ENCODE measurements at regions not wholly inside any gene's neighbourhood (a gene's known extent, or its start where the extent isn't known, plus 50 kb on each side); places are given as distances from the start of the nearest gene placed in this dataset.
"Not testable (repeated sequence)": the region's sequence is repeated elsewhere in the genome, so short reads cannot be mapped to it uniquely, and the experiment has no call there.

DNA sequence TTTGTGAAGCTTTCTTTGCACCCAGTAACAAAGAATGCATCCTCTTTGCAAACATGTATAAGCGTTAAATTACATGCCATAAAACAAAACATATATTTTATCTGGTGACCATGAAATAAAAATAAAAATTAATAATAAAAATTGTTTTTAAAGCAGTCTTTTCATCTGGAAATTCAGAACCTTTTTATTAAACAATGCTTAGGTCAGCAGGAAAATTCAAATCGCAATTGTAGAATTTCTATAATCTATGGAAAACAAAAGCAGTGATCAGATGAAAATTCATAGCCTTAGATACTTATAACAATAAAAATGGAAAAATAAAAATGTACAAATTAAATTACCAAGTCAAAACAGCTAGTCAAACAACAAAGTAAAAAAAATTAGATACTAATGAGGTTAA is 435.9 kb upstream of the CHAC2 start:
- DNase-seq (no peak), ATAC-seq (no peak)
- no peak for TF ChIP-seq POLR2A (IDR thresholded peaks at IDR 0.05)
- TF ChIP-seq, protein P1, sequence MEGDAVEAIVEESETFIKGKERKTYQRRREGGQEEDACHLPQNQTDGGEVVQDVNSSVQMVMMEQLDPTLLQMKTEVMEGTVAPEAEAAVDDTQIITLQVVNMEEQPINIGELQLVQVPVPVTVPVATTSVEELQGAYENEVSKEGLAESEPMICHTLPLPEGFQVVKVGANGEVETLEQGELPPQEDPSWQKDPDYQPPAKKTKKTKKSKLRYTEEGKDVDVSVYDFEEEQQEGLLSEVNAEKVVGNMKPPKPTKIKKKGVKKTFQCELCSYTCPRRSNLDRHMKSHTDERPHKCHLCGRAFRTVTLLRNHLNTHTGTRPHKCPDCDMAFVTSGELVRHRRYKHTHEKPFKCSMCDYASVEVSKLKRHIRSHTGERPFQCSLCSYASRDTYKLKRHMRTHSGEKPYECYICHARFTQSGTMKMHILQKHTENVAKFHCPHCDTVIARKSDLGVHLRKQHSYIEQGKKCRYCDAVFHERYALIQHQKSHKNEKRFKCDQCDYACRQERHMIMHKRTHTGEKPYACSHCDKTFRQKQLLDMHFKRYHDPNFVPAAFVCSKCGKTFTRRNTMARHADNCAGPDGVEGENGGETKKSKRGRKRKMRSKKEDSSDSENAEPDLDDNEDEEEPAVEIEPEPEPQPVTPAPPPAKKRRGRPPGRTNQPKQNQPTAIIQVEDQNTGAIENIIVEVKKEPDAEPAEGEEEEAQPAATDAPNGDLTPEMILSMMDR (IDR thresholded peaks at IDR 0.05) = no peak
- no peaks in the 10 kb centered on the region for H3K9me3 ChIP-seq
- H3K36me3 ChIP-seq = no peaks in the 10 kb centered on the region
- 66% methylated on average over 2 of the region's 2 CpGs for WGBS (ENCODE audit: insufficient coverage, low coverage, low lambda C conversion rate, missing lambda C conversion rate)
- no peaks in the 10 kb centered on the region for H3K4me1 ChIP-seq
- no peak overlapping the region for H3K27ac ChIP-seq
- intact Hi-C loops (cut with DNase I) = no loop called here
- H3K27me3 ChIP-seq = no peaks in the 10 kb centered on the region
- no peak overlapping the region for H3K4me3 ChIP-seq

DNA sequence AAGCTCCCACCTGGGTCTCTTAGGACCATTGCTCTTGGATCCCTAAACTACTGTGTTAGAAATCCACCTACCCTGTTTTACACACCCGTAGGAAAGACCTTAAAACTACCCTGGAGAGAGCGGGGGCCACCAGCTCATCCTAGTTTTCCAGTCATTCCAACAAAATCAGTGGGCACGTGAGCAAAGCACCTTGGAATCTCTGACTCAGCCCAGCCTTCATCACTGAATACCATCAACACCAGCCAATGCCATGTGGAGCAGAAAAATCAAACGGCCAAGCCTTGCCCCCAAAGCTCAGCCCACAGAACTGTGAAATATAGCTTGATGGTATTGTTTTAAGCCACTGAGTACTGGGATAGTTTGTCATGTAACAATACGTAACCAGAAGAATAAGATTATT is 449.7 kb upstream of the CHAC2 start:
- H3K4me3 ChIP-seq = no peak overlapping the region
- H3K9me3 ChIP-seq = no peaks in the 10 kb centered on the region
- DNase-seq (no peak), ATAC-seq (no peak)
- no peak for TF ChIP-seq POLR2A (IDR thresholded peaks at IDR 0.05)
- no peaks in the 10 kb centered on the region for H3K36me3 ChIP-seq
- no peaks in the 10 kb centered on the region for H3K4me1 ChIP-seq
- no peak overlapping the region for H3K27ac ChIP-seq
- H3K27me3 ChIP-seq = no peaks in the 10 kb centered on the region
- intact Hi-C loops (cut with DNase I) = no loop called here
- 63% methylated on average over 5 of the region's 5 CpGs for WGBS (ENCODE audit: insufficient coverage, low coverage, low lambda C conversion rate, missing lambda C conversion rate)

DNA sequence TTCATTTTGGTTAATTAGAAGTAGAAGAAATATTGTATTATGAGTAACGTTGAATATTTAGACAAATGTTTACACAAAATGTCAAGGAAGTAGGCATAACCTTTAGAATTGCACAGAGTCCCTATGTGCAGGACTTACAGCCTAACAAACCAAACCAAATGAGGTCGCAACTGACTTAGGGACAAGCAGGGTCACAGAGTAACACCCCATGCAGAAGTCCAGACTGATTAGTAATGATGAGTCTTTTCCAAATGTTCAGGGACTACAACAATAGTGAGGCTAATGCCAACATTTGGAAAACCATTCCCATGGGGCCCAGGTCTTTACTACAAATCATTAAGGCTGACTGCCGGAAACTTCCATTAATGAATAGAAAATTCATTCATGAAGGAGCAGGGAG is 452.5 kb upstream of the CHAC2 start:
- WGBS (ENCODE audit: insufficient coverage, low coverage, low lambda C conversion rate, missing lambda C conversion rate) = 42% methylated on average over 3 of the region's 3 CpGs
- no peak for TF ChIP-seq POLR2A (IDR thresholded peaks at IDR 0.05)
- TF ChIP-seq, protein P1 (IDR thresholded peaks at IDR 0.05) = no peak
- H3K4me3 ChIP-seq = no peak overlapping the region
- no peak for ATAC-seq
- H3K36me3 ChIP-seq = no peaks in the 10 kb centered on the region
- no peak for DNase-seq
- no peak overlapping the region for H3K27ac ChIP-seq
- H3K9me3 ChIP-seq = no peaks in the 10 kb centered on the region
- intact Hi-C loops (cut with DNase I) = no loop called here
- H3K27me3 ChIP-seq = no peaks in the 10 kb centered on the region
- H3K4me1 ChIP-seq = no peaks in the 10 kb centered on the region

DNA sequence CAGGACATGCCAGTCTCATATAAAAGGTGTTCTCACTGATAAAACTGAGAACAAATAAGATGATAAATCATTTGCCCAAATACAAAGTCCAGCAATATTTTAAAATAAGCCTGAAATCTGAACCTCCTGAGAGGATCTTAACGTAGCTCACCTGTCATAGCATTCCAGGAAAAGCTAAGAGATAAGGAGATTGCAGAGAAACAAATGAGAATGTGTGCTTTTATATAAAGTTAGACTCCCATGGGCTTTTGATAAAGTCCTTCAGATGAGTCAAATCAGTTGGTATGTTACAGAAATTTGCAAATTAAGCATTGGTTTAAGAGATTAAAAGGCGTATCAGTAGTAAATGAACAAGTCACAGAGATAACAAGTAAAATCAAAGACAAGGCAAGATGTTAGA is 452.9 kb upstream of the CHAC2 start:
- Histone ChIP-seq H3K27ac (no peak overlapping the region), H3K36me3 (no peaks in the 10 kb centered on the region), H3K4me1 (no peaks in the 10 kb centered on the region), H3K9me3 (no peaks in the 10 kb centered on the region), H3K27me3 (no peaks in the 10 kb centered on the region), H3K4me3 (no peak overlapping the region)
- no peak for DNase-seq
- WGBS (ENCODE audit: insufficient coverage, low coverage, low lambda C conversion rate, missing lambda C conversion rate) = 34% methylated on average over 2 of the region's 2 CpGs
- ATAC-seq = no peak
- intact Hi-C loops (cut with DNase I) = no loop called here
- TF ChIP-seq POLR2A (IDR thresholded peaks at IDR 0.05) = no peak
- TF ChIP-seq, protein P1 (IDR thresholded peaks at IDR 0.05) = no peak

DNA sequence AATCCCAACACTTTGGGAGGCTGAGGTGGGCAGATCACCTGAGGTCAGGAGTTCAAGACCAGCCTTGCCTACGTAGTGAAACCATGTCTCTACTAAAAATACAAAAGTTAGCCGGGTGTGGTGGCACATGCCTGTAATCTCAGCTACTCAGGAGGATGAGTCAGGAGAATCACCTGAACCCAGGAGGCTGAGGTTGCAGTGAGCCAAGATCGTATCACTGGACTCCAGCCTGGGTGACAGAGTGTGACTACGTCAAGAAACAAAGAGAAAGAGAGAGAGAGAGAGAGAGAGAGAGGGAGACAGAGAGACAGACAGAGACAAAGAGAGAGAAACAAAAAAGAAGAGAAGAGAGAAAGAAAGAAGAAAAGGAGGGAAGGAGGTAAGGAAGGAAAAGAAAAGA is 454.0 kb upstream of the CHAC2 start:
- ATAC-seq; intact Hi-C loops (cut with DNase I); H3K4me1 ChIP-seq; H3K9me3 ChIP-seq; H3K4me3 ChIP-seq; H3K27me3 ChIP-seq; H3K36me3 ChIP-seq; DNase-seq; H3K27ac ChIP-seq: not testable (repeated sequence)
- WGBS (ENCODE audit: insufficient coverage, low coverage, low lambda C conversion rate, missing lambda C conversion rate) = 72% methylated on average over 2 of the region's 4 CpGs

DNA sequence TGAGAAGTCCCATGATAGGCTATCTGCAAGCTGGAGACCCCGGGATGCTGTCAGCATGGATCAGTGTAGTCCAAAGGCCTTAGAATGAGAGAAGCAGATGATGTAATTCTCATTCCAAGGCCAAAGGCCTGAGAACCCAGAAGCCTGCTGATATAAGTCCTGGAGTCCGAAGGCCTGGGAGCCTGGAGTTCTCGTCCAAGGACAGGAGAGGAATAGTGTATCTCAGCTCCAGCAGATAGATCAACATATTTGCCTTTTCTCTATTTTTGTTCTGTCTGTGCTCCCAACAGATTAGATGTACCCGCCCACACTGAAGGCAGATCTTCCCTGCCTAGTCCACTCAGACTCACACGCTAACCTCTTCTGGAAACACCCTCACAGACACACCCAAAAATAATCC is 454.9 kb upstream of the CHAC2 start:
- DNase-seq (no peak), ATAC-seq (no peak)
- Histone ChIP-seq H3K27me3 (no peaks in the 10 kb centered on the region), H3K4me3 (no peak overlapping the region), H3K9me3 (no peaks in the 10 kb centered on the region), H3K36me3 (no peaks in the 10 kb centered on the region), H3K27ac (no peak overlapping the region), H3K4me1 (no peaks in the 10 kb centered on the region)
- intact Hi-C loops (cut with DNase I) = no loop called here
- TF ChIP-seq POLR2A (IDR thresholded peaks at IDR 0.05) = no peak
- TF ChIP-seq, protein P1 (IDR thresholded peaks at IDR 0.05) = no peak
- 58% methylated on average over 5 of the region's 5 CpGs for WGBS (ENCODE audit: insufficient coverage, low coverage, low lambda C conversion rate, missing lambda C conversion rate)

Measured in right lobe of liver (tissue), 6 donors.